H1 (cell line): ENCODE measurements at regions not wholly inside any gene's neighbourhood (a gene's known extent, or its start where the extent isn't known, plus 50 kb on each side); places are given as distances from the start of the nearest gene placed in this dataset.

ENCODE experiments used
- CTCF ChIA-PET: fragments of 300-600 bp; sonication (Branson Sonifier 250); formaldehyde crosslinking; loops from one replicate; lab custom pipeline; 2021; ENCODE audit not compliant: partially characterized antibody; lab: Charles Lee
- POLR2A ChIA-PET: fragments of 300-600 bp; sonication (Branson Sonifier 250); formaldehyde crosslinking; loops from one replicate; lab custom pipeline; 2021; ENCODE audit warnings: inconsistent platforms; ENCODE audit not compliant: partially characterized antibody; lab: Charles Lee
- DNase-seq, 2 experiments: peaks; one replicate each; pipeline versions ENCODE4 v3.0.0 to v3.0.0-alpha.2; 2010 to 2022; ENCODE audit warnings: low spot score in 2 of 2, low read depth in 1 of 2, mixed read lengths in 1 of 2
- FAIRE-seq: peaks from 2 replicates; lab custom pipeline; 2011; peaks lifted over from hg19 to GRCh38; lab: Jason Lieb, UNC
- H2AFZ ChIP-seq: 2 replicates; pipeline ENCODE4 v1.8.1; 2012; ENCODE audit warnings: low read length, inconsistent platforms
- H2AK5ac ChIP-seq: 2 replicates; pipeline ENCODE4 v1.6.1; 2013; ENCODE audit warnings: low read depth, low read length
- H2BK120ac ChIP-seq: replicated peaks from 2 replicates; pipeline ENCODE3; 2013; ENCODE audit warnings: low read depth, low read length, inconsistent platforms
- H2BK12ac ChIP-seq: 2 replicates; pipeline ENCODE4 v1.6.1; 2013; ENCODE audit warnings: low read depth, low read length
- H2BK15ac ChIP-seq: 2 replicates; pipeline ENCODE4 v1.6.1; 2013; ENCODE audit warnings: low read length
- H2BK20ac ChIP-seq: 2 replicates; pipeline ENCODE4 v1.6.1; 2013; ENCODE audit warnings: low read length
- H2BK5ac ChIP-seq: 2 replicates; pipeline ENCODE4 v1.6.1; 2013; ENCODE audit warnings: low read depth, low read length
- H3K14ac ChIP-seq: 2 replicates; pipeline ENCODE4 v1.6.1; 2013; ENCODE audit warnings: inconsistent platforms; ENCODE audit not compliant: insufficient read length
- H3K18ac ChIP-seq: 2 replicates; pipeline ENCODE4 v1.6.1; 2013; ENCODE audit warnings: low read length; ENCODE audit errors: extremely low read depth
- H3K23ac ChIP-seq: 2 replicates; pipeline ENCODE4 v1.6.1; 2013; ENCODE audit warnings: inconsistent platforms; ENCODE audit not compliant: insufficient read length
- H3K23me2 ChIP-seq: 2 replicates; pipeline ENCODE4 v1.6.1; 2013; ENCODE audit warnings: low read depth, low read length
- H3K27ac ChIP-seq: 2 replicates; pipeline ENCODE4 v1.6.1; 2011; ENCODE audit warnings: low read depth, low read length, inconsistent platforms
- H3K27me3 ChIP-seq, 4 experiments: replicated peaks in 1 of 4; 1 replicate in 1 of 4; 2 replicates in 3 of 4; pipeline versions ENCODE4 v1.6.1 to v1.8.1; 2011 to 2013; ENCODE audit warnings: low read length in 3 of 4, mild to moderate bottlenecking in 3 of 4, inconsistent platforms in 2 of 4, mixed read lengths in 2 of 4, moderate library complexity in 1 of 4; ENCODE audit not compliant: control insufficient read depth in 3 of 4, insufficient read depth in 3 of 4; ENCODE audit errors: extremely low read depth in 1 of 4
- H3K36me3 ChIP-seq, 4 experiments: 2 replicates each; pipeline versions ENCODE4 v1.6.1 to v1.8.1; 2011 to 2013; ENCODE audit warnings: mild to moderate bottlenecking in 4 of 4, low read length in 3 of 4, moderate library complexity in 2 of 4, control low read depth in 1 of 4, inconsistent platforms in 1 of 4; ENCODE audit not compliant: insufficient read depth in 4 of 4, control insufficient read depth in 2 of 4
- H3K4ac ChIP-seq: replicated peaks from 2 replicates; pipeline ENCODE3; 2013; ENCODE audit warnings: low read length, low read depth, mixed read lengths, inconsistent platforms; ENCODE audit not compliant: insufficient read length
- H3K4me1 ChIP-seq, 4 experiments: replicated peaks in 1 of 4; 1 replicate in 1 of 4; 2 replicates in 3 of 4; pipeline versions ENCODE4 v1.6.1 to v1.8.1; 2011 to 2013; ENCODE audit warnings: low read length in 3 of 4, inconsistent platforms in 2 of 4, mixed read lengths in 1 of 4; ENCODE audit not compliant: insufficient read depth in 4 of 4, control insufficient read depth in 3 of 4
- H3K4me2 ChIP-seq, 2 experiments: 2 replicates each; pipeline versions ENCODE4 v1.6.1 to v1.8.1; 2011 to 2013; ENCODE audit warnings: low read depth in 2 of 2, low read length in 2 of 2, control low read depth in 1 of 2, inconsistent platforms in 1 of 2, mild to moderate bottlenecking in 1 of 2; ENCODE audit not compliant: insufficient read depth in 1 of 2
- H3K4me3 ChIP-seq, 4 experiments: fragments of 200-600, 300-600 bp in 1 of 4; sonication (generic), shearing (Covaris generic), sonication (Bioruptor Twin) in 1 of 4; 2 replicates each; pipeline versions ENCODE4 v1.5.1 to v1.8.1; 2011 to 2016; ENCODE audit warnings: low read length in 4 of 4, low read depth in 3 of 4, control low read depth in 2 of 4, inconsistent platforms in 2 of 4, mild to moderate bottlenecking in 2 of 4, mixed read lengths in 1 of 4, moderate library complexity in 1 of 4; ENCODE audit not compliant: insufficient read depth in 2 of 4; ENCODE audit errors: extremely low read depth in 1 of 4
- H3K56ac ChIP-seq: replicated peaks from 2 replicates; pipeline ENCODE3; 2013; ENCODE audit warnings: low read depth, mild to moderate bottlenecking, mixed read lengths, low read length, inconsistent platforms; ENCODE audit not compliant: insufficient read length
- H3K79me1 ChIP-seq: 2 replicates; pipeline ENCODE4 v1.6.1; 2013; ENCODE audit warnings: low read depth, low read length, control low read depth
- H3K79me2 ChIP-seq, 2 experiments: 2 replicates each; pipeline versions ENCODE4 v1.6.1 to v1.8.1; 2012 to 2013; ENCODE audit warnings: low read length in 2 of 2, mild to moderate bottlenecking in 2 of 2, inconsistent platforms in 1 of 2; ENCODE audit not compliant: insufficient read depth in 2 of 2, control insufficient read depth in 1 of 2
- H3K9ac ChIP-seq, 4 experiments: replicated peaks in 1 of 4; 1 replicate in 1 of 4; 2 replicates in 3 of 4; pipeline versions ENCODE4 v1.6.1 to v1.8.1; 2011 to 2013; ENCODE audit warnings: low read depth in 3 of 4, low read length in 3 of 4, control low read depth in 2 of 4, mild to moderate bottlenecking in 2 of 4, moderate library complexity in 2 of 4, inconsistent platforms in 1 of 4; ENCODE audit errors: extremely low read depth in 1 of 4
- H3K9me3 ChIP-seq, 2 experiments: 2 replicates each; pipeline versions ENCODE4 v1.6.1 to v1.8.1; 2012 to 2013; ENCODE audit warnings: mild to moderate bottlenecking in 2 of 2, moderate library complexity in 2 of 2, control low read depth in 1 of 2, inconsistent platforms in 1 of 2, low read depth in 1 of 2, low read length in 1 of 2, mixed read lengths in 1 of 2; ENCODE audit not compliant: insufficient read depth in 2 of 2
- H4K20me1 ChIP-seq, 2 experiments: replicated peaks in 1 of 2; 2 replicates each; pipeline versions ENCODE3 to v1.8.1; 2011 to 2013; ENCODE audit warnings: inconsistent platforms in 2 of 2, low read length in 2 of 2, mild to moderate bottlenecking in 1 of 2; ENCODE audit not compliant: insufficient read depth in 2 of 2, control insufficient read depth in 1 of 2
- H4K5ac ChIP-seq: 2 replicates; pipeline ENCODE4 v1.6.1; 2013; ENCODE audit warnings: low read length, low read depth, mixed read lengths, inconsistent platforms; ENCODE audit not compliant: insufficient read length
- H4K8ac ChIP-seq: 2 replicates; pipeline ENCODE4 v1.8.0; 2013; ENCODE audit warnings: mild to moderate bottlenecking, moderate library complexity, low read length, inconsistent platforms; ENCODE audit not compliant: insufficient read depth; ENCODE audit errors: extremely low read depth
- H4K91ac ChIP-seq: replicated peaks from 2 replicates; pipeline ENCODE3; 2013; ENCODE audit warnings: low read length, mixed read lengths, inconsistent platforms; ENCODE audit not compliant: insufficient read length
- CBX8 ChIP-seq: fragments of 300-800, 300-1000 bp; sonication (generic); IDR thresholded peaks from 2 replicates; pipeline ENCODE4 v1.7.1; 2016; ENCODE audit warnings: low read depth, low read length, borderline replicate concordance
- CTBP2 ChIP-seq: IDR thresholded peaks from 2 replicates; pipeline ENCODE4 v1.7.0; 2011; ENCODE audit warnings: borderline replicate concordance, mild to moderate bottlenecking, moderate library complexity, mixed read lengths, low read length; ENCODE audit not compliant: insufficient read depth, insufficient read length
- KDM4A ChIP-seq: IDR thresholded peaks from one replicate; pipeline ENCODE4 v1.7.1; 2012; ENCODE audit warnings: low read depth, mild to moderate bottlenecking, moderate library complexity, low read length, inconsistent platforms; ENCODE audit not compliant: severe bottlenecking
- NANOG ChIP-seq: IDR thresholded peaks from 2 replicates; pipeline ENCODE4 v1.6.1; 2011; ENCODE audit warnings: low read length, low read depth, mild to moderate bottlenecking, inconsistent platforms; ENCODE audit not compliant: insufficient read depth, poor library complexity, severe bottlenecking
- NRF1 ChIP-seq: IDR thresholded peaks from 2 replicates; pipeline ENCODE4 v1.6.1; 2011; ENCODE audit warnings: mild to moderate bottlenecking, low read depth, low read length, improper control_type of control experiment
- PHF8 ChIP-seq: fragments of 200-600 bp; sonication (generic); conservative IDR thresholded peaks from 2 replicates; pipeline ENCODE4 v1.7.1; 2012; ENCODE audit warnings: low read depth, mild to moderate bottlenecking, inconsistent platforms, low read length, moderate library complexity
- POU5F1 ChIP-seq: IDR thresholded peaks from 2 replicates; pipeline ENCODE4 v1.6.1; 2011; ENCODE audit warnings: low read depth, mild to moderate bottlenecking, low read length, moderate library complexity
- SP1 ChIP-seq: IDR thresholded peaks from 2 replicates; pipeline ENCODE4 v1.6.1; 2011; ENCODE audit warnings: low read depth, low read length
- TCF12 ChIP-seq: IDR thresholded peaks from 2 replicates; pipeline ENCODE4 v1.6.1; 2011; ENCODE audit warnings: low read depth, mild to moderate bottlenecking, low read length
- YY1 ChIP-seq: IDR thresholded peaks from 2 replicates; pipeline ENCODE4 v1.6.1; 2011; ENCODE audit warnings: low read depth, mild to moderate bottlenecking, low read length
- WGBS, 2 experiments: shearing (Covaris generic) in 1 of 2; methylation state at CpG; one replicate each; pipeline versions ENCODE4 v1.1.6 to v1.1.7; 2013 to 2015; ENCODE audit warnings: low lambda C conversion rate in 2 of 2, mixed read lengths in 2 of 2, inconsistent platforms in 1 of 2, low coverage in 1 of 2, missing lambda C conversion rate in 1 of 2; ENCODE audit not compliant: insufficient replicate concordance in 2 of 2, insufficient coverage in 1 of 2, insufficient read length in 1 of 2; ENCODE audit errors: extremely low coverage in 1 of 2, missing lambda C conversion rate in 1 of 2; 5-methylcytosine and 5-hydroxymethylcytosine counted together
- TF ChIP-seq, protein P1 (sequence below): IDR thresholded peaks from 2 replicates; pipeline ENCODE4 v1.6.1; 2012; ENCODE audit warnings: inconsistent platforms
- TF ChIP-seq, protein P2 (sequence below), 3 experiments: IDR thresholded peaks; 1 replicate in 2 of 3; 2 replicates in 1 of 3; pipeline versions ENCODE4 v1.5.1 to v1.6.1; 2011; ENCODE audit warnings: low read length in 3 of 3, mild to moderate bottlenecking in 3 of 3, inconsistent platforms in 2 of 3, low read depth in 1 of 3, moderate library complexity in 1 of 3; ENCODE audit not compliant: insufficient read depth in 1 of 3; ENCODE audit errors: control extremely low read depth in 1 of 3

DNA sequence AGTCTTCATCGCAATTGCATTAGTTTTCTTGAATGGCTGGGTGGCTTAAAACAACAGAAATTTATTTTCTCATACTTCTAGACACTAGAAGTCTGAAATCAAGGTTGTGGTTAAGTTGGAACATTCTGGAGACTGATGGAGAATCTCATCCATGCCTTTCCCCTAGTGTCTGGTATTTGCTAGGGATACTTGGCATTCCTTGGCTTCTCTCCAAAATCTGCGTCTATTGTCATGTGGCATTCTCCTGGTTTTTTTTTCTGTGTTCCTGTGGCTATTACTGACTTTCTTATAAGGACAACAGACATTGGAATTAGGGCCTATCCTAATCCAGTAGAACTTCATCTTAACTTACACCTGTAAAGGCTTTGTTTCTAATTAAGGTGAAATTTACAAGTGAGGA lies 272.8 kb upstream of the EPHA5 start:
- Histone ChIP-seq H3K4ac (no peak overlapping the region), H4K8ac (no peak overlapping the region), H3K79me1 (no peaks in the 10 kb centered on the region), H3K23ac (no peak overlapping the region), H3K18ac (no peak overlapping the region), H3K79me2 (no peaks in the 10 kb centered on the region), H3K23me2 (no peaks in the 10 kb centered on the region), H3K14ac (no peak overlapping the region), H3K36me3 (no peaks in the 10 kb centered on the region), H2BK120ac (no peak overlapping the region), H3K4me2 (no peak overlapping the region; a peak in 1 of 4 replicates), H2BK20ac (no peak overlapping the region), H2BK15ac (no peak overlapping the region), H2BK12ac (no peak overlapping the region), H3K27me3 (no peaks in the 10 kb centered on the region), H4K91ac (no peak overlapping the region), H3K27ac (no peak overlapping the region), H3K9me3 (no peaks in the 10 kb centered on the region), H4K20me1 (no peaks in the 10 kb centered on the region), H3K9ac (no peak overlapping the region), H2BK5ac (no peak overlapping the region), H3K56ac (no peak overlapping the region), H3K4me3 (no peak overlapping the region; a peak in 1 of 8 replicates), H2AFZ (no peak overlapping the region), H2AK5ac (no peak overlapping the region), H4K5ac (no peak overlapping the region), H3K4me1 (peaks cover 0 to 5% (median 0%) of the 10 kb centered on the region in 4 experiments; a peak in 2 of 7 replicates)
- peak in 1 of 2 experiments; percentile 44 for DNase-seq
- 33% methylated on average over 2 of the region's 2 CpGs; no CpG with 5 or more reads in 1 of the 2 experiments for WGBS, 2 experiments
- ChIA-PET CTCF (no interaction called here), POLR2A (no interaction called here)
- FAIRE-seq = peak; percentile 98
- TF ChIP-seq NANOG (peak; percentile 38), SP1 (peak; percentile 93), CBX8 (no peak), TCF12 (peak; percentile 94), CTBP2 (no peak), KDM4A (peak; percentile 59), NRF1 (no peak), PHF8 (no peak), POU5F1 (peak; percentile 86), YY1 (no peak)
- TF ChIP-seq, protein P1, sequence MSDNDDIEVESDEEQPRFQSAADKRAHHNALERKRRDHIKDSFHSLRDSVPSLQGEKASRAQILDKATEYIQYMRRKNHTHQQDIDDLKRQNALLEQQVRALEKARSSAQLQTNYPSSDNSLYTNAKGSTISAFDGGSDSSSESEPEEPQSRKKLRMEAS = 0 out of 2 replicates have a peak, but pooled peaks have one; percentile 14
- TF ChIP-seq, protein P2, sequence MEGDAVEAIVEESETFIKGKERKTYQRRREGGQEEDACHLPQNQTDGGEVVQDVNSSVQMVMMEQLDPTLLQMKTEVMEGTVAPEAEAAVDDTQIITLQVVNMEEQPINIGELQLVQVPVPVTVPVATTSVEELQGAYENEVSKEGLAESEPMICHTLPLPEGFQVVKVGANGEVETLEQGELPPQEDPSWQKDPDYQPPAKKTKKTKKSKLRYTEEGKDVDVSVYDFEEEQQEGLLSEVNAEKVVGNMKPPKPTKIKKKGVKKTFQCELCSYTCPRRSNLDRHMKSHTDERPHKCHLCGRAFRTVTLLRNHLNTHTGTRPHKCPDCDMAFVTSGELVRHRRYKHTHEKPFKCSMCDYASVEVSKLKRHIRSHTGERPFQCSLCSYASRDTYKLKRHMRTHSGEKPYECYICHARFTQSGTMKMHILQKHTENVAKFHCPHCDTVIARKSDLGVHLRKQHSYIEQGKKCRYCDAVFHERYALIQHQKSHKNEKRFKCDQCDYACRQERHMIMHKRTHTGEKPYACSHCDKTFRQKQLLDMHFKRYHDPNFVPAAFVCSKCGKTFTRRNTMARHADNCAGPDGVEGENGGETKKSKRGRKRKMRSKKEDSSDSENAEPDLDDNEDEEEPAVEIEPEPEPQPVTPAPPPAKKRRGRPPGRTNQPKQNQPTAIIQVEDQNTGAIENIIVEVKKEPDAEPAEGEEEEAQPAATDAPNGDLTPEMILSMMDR (IDR thresholded peaks at IDR 0.05; ENCODE audit: control extremely low read depth in 1 of 3, insufficient read depth in 1 of 3, low read depth in 1 of 3, low read length in 3 of 3) = peak in 1 of 3 experiments; percentile 45; a peak in 2 of 4 replicates
